ENCODE measurements at regions not wholly inside any gene's neighbourhood (a gene's known extent, or its start where the extent isn't known, plus 50 kb on each side); places are given as distances from the start of the nearest gene placed in this dataset.

- H3K27ac ChIP-seq = no peak overlapping the region
- H3K4me3 ChIP-seq = no peak overlapping the region
- H3K36me3 ChIP-seq (replicated peaks in 1 of 2; ENCODE audit: insufficient read depth in 1 of 2, low read depth in 2 of 2) = no peaks in the 10 kb centered on the region
- 50 to 73% methylated on average over 4 of the region's 4 CpGs for WGBS, 2 donors
- DNase-seq = no peak
- H3K9me3 ChIP-seq = no peaks in the 10 kb centered on the region
- intact Hi-C loops (cut with DNase I) = no loop called here
- TF ChIP-seq CTCF (IDR thresholded peaks at IDR 0.05) (no peak), POLR2A (IDR thresholded peaks at IDR 0.05) (no peak)
- no peaks in the 10 kb centered on the region for H3K4me1 ChIP-seq
- H3K27me3 ChIP-seq = no peaks in the 10 kb centered on the region
- no peak for ATAC-seq
Measured at GRCh38 chr14:106029959-106030358, 503.6 kb downstream of the TMEM121 start.

GRCh38 chr14:106037380-106037779 is 511.0 kb downstream of the TMEM121 start:
- H3K27ac ChIP-seq = no peak overlapping the region
- no peak for ATAC-seq
- H3K4me3 ChIP-seq = no peak overlapping the region
- H3K27me3 ChIP-seq = no peaks in the 10 kb centered on the region
- DNase-seq = no peak
- no peaks in the 10 kb centered on the region for H3K9me3 ChIP-seq
- 51 to 60% methylated on average over 6 of the region's 6 CpGs for WGBS, 2 donors
- intact Hi-C loops (cut with DNase I) = no loop called here
- TF ChIP-seq POLR2A (IDR thresholded peaks at IDR 0.05) = no peak
- TF ChIP-seq CTCF (IDR thresholded peaks at IDR 0.05) = no peak
- no peaks in the 10 kb centered on the region for H3K36me3 ChIP-seq (replicated peaks in 1 of 2; ENCODE audit: insufficient read depth in 1 of 2, low read depth in 2 of 2)
- H3K4me1 ChIP-seq = no peaks in the 10 kb centered on the region

- ATAC-seq = no peak
- WGBS, 2 donors = 44 to 45% methylated on average over 3 of the region's 3 CpGs
Measured at GRCh38 chr14:106038263-106038662, 511.9 kb downstream of the TMEM121 start.

GRCh38 chr14:106039400-106039799 is 513.0 kb downstream of the TMEM121 start:
- ATAC-seq = no peak
- Histone ChIP-seq H3K27me3 (no peaks in the 10 kb centered on the region), H3K4me1 (no peaks in the 10 kb centered on the region), H3K36me3 (replicated peaks in 1 of 2; ENCODE audit: insufficient read depth in 1 of 2, low read depth in 2 of 2) (no peaks in the 10 kb centered on the region), H3K9me3 (no peaks in the 10 kb centered on the region), H3K4me3 (no peak overlapping the region), H3K27ac (no peak overlapping the region)
- 10 to 29% methylated on average over 4 of the region's 4 CpGs for WGBS, 2 donors
- DNase-seq = peak in 3 of 4 donors; percentile 20 to 66 (median 45)
- intact Hi-C loops (cut with DNase I) = no loop called here
- TF ChIP-seq CTCF (IDR thresholded peaks at IDR 0.05) (peak in 4 of 7 experiments; percentile 10 to 48 (median 23)), POLR2A (IDR thresholded peaks at IDR 0.05) (no peak)

More at GRCh38 chr14:106038263-106038662, 511.9 kb downstream of the TMEM121 start:
- Histone ChIP-seq H3K4me3 (no peak overlapping the region), H3K27me3 (no peaks in the 10 kb centered on the region), H3K4me1 (no peaks in the 10 kb centered on the region), H3K9me3 (no peaks in the 10 kb centered on the region), H3K27ac (no peak overlapping the region), H3K36me3 (replicated peaks in 1 of 2; ENCODE audit: insufficient read depth in 1 of 2, low read depth in 2 of 2) (no peaks in the 10 kb centered on the region)
- intact Hi-C loops (cut with DNase I) = no loop called here
- TF ChIP-seq POLR2A (IDR thresholded peaks at IDR 0.05) (no peak), CTCF (IDR thresholded peaks at IDR 0.05) (no peak)
- no peak for DNase-seq

GRCh38 chr14:106044515-106044914 is 518.1 kb downstream of the TMEM121 start:
- no peak for TF ChIP-seq POLR2A (IDR thresholded peaks at IDR 0.05)
- no peak for TF ChIP-seq CTCF (IDR thresholded peaks at IDR 0.05)
- Histone ChIP-seq H3K9me3 (no peaks in the 10 kb centered on the region), H3K27ac (no peak overlapping the region), H3K36me3 (replicated peaks in 1 of 2; ENCODE audit: insufficient read depth in 1 of 2, low read depth in 2 of 2) (no peaks in the 10 kb centered on the region), H3K4me3 (no peak overlapping the region), H3K4me1 (no peaks in the 10 kb centered on the region), H3K27me3 (no peaks in the 10 kb centered on the region)
- DNase-seq = no peak
- 41 to 49% methylated on average over 4 of the region's 4 CpGs for WGBS, 2 donors
- ATAC-seq = no peak
- intact Hi-C loops (cut with DNase I) = no loop called here

Measured in body of pancreas (tissue), 4 donors.